ENCODE measurements at regions not wholly inside any gene's neighbourhood (a gene's known extent, or its start where the extent isn't known, plus 50 kb on each side); places are given as distances from the start of the nearest gene placed in this dataset.

DNA sequence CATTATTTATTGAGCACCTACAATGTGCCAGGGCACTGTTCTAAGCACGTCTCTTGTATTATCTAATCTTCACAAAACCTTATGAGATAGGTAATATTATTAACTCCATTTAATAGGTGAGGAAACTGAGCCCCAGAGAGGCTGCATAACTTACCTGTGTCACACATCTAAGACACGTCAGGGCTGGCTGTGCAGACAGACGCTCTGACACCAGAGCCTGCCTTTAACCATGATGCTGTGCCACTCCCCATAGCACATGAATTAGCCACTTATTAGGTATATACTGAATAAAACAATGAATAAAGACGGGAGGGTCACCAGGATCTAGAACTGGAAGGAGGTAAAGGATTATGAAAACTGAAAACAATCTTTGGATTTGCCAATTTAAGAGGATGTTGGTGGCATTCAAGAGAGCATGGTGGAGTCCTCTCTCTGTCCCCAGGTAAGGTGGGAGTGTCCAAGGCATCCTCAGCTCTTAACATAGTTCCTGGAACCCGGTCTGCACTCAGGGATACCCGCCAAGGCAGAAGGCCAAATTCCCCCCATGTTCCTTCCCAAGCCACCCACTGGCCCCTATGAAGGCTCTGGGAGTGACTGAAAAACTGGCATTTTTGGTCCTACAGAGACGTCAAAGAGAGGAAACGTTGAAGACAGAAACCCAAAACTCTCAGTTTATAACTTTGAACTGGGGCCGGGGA is 479.7 kb downstream of the FOXO1 start:
- TF ChIP-seq, protein P1, sequence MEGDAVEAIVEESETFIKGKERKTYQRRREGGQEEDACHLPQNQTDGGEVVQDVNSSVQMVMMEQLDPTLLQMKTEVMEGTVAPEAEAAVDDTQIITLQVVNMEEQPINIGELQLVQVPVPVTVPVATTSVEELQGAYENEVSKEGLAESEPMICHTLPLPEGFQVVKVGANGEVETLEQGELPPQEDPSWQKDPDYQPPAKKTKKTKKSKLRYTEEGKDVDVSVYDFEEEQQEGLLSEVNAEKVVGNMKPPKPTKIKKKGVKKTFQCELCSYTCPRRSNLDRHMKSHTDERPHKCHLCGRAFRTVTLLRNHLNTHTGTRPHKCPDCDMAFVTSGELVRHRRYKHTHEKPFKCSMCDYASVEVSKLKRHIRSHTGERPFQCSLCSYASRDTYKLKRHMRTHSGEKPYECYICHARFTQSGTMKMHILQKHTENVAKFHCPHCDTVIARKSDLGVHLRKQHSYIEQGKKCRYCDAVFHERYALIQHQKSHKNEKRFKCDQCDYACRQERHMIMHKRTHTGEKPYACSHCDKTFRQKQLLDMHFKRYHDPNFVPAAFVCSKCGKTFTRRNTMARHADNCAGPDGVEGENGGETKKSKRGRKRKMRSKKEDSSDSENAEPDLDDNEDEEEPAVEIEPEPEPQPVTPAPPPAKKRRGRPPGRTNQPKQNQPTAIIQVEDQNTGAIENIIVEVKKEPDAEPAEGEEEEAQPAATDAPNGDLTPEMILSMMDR (IDR thresholded peaks at IDR 0.05 in 2 of 3, conservative IDR thresholded peaks at IDR 0.05 in 1 of 3; ENCODE audit: control insufficient read depth in 2 of 3, extremely low read depth in 1 of 3, insufficient read depth in 1 of 3, low read depth in 3 of 3, low read length in 3 of 3) = no peak
- TF ChIP-seq, protein P2, sequence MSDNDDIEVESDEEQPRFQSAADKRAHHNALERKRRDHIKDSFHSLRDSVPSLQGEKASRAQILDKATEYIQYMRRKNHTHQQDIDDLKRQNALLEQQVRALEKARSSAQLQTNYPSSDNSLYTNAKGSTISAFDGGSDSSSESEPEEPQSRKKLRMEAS (IDR thresholded peaks at IDR 0.05; ENCODE audit: low read depth, low read length) = no peak
- TF ChIP-seq BRCA1 (IDR thresholded peaks at IDR 0.05; ENCODE audit: low read depth, low read length) (no peak), GABPA (IDR thresholded peaks at IDR 0.05; ENCODE audit: low read depth) (no peak), MEF2B (IDR thresholded peaks at IDR 0.05; ENCODE audit: partially characterized antibody, poor library complexity, severe bottlenecking) (no peak), TCF12 (IDR thresholded peaks at IDR 0.05; ENCODE audit: low read depth, low read length) (no peak), TAF1 (IDR thresholded peaks at IDR 0.05; ENCODE audit: borderline replicate concordance, low read depth, low read length) (no peak), YY1 (IDR thresholded peaks at IDR 0.05; ENCODE audit: low read depth, low read length) (no peak)
- TF ChIP-seq, protein P3, sequence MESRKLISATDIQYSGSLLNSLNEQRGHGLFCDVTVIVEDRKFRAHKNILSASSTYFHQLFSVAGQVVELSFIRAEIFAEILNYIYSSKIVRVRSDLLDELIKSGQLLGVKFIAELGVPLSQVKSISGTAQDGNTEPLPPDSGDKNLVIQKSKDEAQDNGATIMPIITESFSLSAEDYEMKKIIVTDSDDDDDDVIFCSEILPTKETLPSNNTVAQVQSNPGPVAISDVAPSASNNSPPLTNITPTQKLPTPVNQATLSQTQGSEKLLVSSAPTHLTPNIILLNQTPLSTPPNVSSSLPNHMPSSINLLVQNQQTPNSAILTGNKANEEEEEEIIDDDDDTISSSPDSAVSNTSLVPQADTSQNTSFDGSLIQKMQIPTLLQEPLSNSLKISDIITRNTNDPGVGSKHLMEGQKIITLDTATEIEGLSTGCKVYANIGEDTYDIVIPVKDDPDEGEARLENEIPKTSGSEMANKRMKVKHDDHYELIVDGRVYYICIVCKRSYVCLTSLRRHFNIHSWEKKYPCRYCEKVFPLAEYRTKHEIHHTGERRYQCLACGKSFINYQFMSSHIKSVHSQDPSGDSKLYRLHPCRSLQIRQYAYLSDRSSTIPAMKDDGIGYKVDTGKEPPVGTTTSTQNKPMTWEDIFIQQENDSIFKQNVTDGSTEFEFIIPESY (IDR thresholded peaks at IDR 0.05) = no peak
- TF ChIP-seq, protein P4, sequence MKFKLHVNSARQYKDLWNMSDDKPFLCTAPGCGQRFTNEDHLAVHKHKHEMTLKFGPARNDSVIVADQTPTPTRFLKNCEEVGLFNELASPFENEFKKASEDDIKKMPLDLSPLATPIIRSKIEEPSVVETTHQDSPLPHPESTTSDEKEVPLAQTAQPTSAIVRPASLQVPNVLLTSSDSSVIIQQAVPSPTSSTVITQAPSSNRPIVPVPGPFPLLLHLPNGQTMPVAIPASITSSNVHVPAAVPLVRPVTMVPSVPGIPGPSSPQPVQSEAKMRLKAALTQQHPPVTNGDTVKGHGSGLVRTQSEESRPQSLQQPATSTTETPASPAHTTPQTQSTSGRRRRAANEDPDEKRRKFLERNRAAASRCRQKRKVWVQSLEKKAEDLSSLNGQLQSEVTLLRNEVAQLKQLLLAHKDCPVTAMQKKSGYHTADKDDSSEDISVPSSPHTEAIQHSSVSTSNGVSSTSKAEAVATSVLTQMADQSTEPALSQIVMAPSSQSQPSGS (IDR thresholded peaks at IDR 0.05; ENCODE audit: low read length) = no peak
- TF ChIP-seq, protein P5, sequence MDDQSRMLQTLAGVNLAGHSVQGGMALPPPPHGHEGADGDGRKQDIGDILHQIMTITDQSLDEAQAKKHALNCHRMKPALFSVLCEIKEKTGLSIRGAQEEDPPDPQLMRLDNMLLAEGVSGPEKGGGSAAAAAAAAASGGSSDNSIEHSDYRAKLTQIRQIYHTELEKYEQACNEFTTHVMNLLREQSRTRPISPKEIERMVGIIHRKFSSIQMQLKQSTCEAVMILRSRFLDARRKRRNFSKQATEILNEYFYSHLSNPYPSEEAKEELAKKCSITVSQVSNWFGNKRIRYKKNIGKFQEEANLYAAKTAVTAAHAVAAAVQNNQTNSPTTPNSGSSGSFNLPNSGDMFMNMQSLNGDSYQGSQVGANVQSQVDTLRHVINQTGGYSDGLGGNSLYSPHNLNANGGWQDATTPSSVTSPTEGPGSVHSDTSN (IDR thresholded peaks at IDR 0.05; ENCODE audit: insufficient replicate concordance, low read depth, low read length) = no peak
- TF ChIP-seq, protein P6, sequence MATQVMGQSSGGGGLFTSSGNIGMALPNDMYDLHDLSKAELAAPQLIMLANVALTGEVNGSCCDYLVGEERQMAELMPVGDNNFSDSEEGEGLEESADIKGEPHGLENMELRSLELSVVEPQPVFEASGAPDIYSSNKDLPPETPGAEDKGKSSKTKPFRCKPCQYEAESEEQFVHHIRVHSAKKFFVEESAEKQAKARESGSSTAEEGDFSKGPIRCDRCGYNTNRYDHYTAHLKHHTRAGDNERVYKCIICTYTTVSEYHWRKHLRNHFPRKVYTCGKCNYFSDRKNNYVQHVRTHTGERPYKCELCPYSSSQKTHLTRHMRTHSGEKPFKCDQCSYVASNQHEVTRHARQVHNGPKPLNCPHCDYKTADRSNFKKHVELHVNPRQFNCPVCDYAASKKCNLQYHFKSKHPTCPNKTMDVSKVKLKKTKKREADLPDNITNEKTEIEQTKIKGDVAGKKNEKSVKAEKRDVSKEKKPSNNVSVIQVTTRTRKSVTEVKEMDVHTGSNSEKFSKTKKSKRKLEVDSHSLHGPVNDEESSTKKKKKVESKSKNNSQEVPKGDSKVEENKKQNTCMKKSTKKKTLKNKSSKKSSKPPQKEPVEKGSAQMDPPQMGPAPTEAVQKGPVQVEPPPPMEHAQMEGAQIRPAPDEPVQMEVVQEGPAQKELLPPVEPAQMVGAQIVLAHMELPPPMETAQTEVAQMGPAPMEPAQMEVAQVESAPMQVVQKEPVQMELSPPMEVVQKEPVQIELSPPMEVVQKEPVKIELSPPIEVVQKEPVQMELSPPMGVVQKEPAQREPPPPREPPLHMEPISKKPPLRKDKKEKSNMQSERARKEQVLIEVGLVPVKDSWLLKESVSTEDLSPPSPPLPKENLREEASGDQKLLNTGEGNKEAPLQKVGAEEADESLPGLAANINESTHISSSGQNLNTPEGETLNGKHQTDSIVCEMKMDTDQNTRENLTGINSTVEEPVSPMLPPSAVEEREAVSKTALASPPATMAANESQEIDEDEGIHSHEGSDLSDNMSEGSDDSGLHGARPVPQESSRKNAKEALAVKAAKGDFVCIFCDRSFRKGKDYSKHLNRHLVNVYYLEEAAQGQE (IDR thresholded peaks at IDR 0.05; ENCODE audit: low read depth, low read length) = no peak
